ELR (cell line): ENCODE measurements at regions not wholly inside any gene's neighbourhood (a gene's known extent, or its start where the extent isn't known, plus 50 kb on each side); places are given as distances from the start of the nearest gene placed in this dataset.

ENCODE experiments used
- DNase-seq: peaks from one replicate; pipeline ENCODE4 v3.0.0-alpha.2; 2015; ENCODE audit warnings: low read depth

- no peak for DNase-seq
These were observed 99.6 kb downstream of the LURAP1L start for GRCh38 chr9:12874395-12874794.

- DNase-seq, result peak; percentile 77
These were observed 100.4 kb downstream of the LURAP1L start for GRCh38 chr9:12875191-12875590.

GRCh38 chr9:12876872-12877271 is 102.1 kb downstream of the LURAP1L start:
- no peak for DNase-seq

- no peak for DNase-seq
These were observed 103.6 kb downstream of the LURAP1L start for GRCh38 chr9:12878351-12878978.

- no peak for DNase-seq
These were observed 105.1 kb downstream of the LURAP1L start for GRCh38 chr9:12879961-12880360.

DNA sequence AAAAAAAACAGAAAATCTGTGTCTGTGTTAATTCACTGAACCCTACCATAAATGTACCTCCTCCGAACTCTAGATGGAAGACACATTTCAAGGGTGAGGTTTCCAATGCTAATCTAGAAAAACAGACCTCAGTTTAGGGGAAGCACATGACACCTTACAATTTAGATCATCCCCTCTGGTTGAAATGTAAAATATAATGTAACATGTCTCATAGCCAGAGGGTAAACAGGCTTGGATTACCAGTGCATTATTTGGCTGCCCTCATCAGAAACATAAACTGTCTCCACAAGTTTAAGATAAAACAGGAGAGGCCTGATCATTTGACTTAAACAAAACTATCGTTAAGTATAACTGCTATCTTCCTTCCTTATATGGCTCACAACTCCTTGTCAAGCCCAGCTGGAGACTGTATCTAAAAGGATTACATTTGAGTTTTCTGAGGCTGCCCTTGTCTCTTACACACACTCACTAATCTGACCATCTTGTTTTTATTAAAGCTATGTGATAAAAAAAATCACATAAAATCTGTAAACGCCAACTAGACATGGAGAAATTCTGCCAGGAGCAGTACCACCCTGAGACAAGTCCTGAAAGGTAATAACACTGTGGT is 105.7 kb downstream of the LURAP1L start:
- no peak for DNase-seq

GRCh38 chr9:12882430-12882829 is 107.6 kb downstream of the LURAP1L start:
- DNase-seq, result no peak

- peak; percentile 94 for DNase-seq
These were observed 110.0 kb downstream of the LURAP1L start for GRCh38 chr9:12884736-12885395.

- no peak for DNase-seq
These were observed 114.7 kb downstream of the LURAP1L start for GRCh38 chr9:12889402-12890106.

- DNase-seq, result no peak
These were observed 116.8 kb downstream of the LURAP1L start for GRCh38 chr9:12891588-12891987.

- DNase-seq, result no peak
These were observed 128.5 kb downstream of the LURAP1L start for GRCh38 chr9:12903316-12903715.

GRCh38 chr9:12904261-12905000 is 129.6 kb downstream of the LURAP1L start:
- no peak for DNase-seq

GRCh38 chr9:12906646-12907045 is 131.8 kb downstream of the LURAP1L start:
- DNase-seq, result no peak

GRCh38 chr9:12908895-12909294 is 134.1 kb downstream of the LURAP1L start:
- DNase-seq, result no peak

GRCh38 chr9:12915366-12915954 is 140.6 kb downstream of the LURAP1L start:
- no peak for DNase-seq

DNA sequence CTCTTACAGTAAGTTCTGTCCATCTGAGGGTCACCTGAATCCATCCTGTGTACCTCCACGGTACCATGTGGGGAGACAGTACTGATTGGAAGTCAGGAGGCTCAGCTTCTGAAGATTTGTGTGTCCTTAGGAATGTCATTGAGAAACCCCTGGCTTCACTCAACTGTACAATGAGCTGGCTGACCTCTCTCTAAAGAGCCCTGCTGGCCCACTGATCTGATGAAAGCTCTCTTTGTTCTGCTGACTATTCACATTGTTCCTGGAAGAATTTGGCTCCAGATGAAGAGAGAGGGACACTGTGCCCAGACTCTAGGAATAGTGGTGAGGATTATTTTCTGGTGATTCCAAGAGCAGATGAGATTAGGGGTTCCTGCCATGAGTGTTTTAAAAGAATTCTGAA is 141.2 kb downstream of the LURAP1L start:
- DNase-seq, result no peak

DNA sequence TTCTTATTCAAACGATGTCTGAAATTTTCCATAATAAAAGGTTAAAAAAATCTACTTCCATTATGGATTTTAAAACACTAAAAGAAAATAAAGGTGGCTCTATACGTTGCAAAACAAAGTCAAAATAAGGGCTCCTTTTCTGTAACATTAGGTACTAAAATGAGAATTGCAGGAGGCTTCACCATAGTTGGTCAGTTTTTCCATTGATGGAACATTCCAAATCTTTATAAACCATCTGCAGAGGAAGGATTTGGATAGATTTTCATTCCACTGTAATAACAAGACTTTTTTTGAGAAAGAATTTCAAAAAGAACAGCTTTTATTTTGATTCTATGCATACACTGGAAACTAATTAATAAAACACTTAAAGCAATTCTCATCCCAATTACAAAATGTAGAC is 145.6 kb downstream of the LURAP1L start:
- DNase-seq, result no peak

GRCh38 chr9:12921621-12922020 is 146.8 kb downstream of the LURAP1L start:
- DNase-seq, result no peak

GRCh38 chr9:12922224-12922866 is 147.5 kb downstream of the LURAP1L start:
- peak; percentile 4 for DNase-seq

- peak; percentile 17 for DNase-seq
These were observed 148.7 kb downstream of the LURAP1L start for GRCh38 chr9:12923468-12924009.

- DNase-seq, result peak; percentile 53
These were observed 156.1 kb downstream of the LURAP1L start for GRCh38 chr9:12930906-12931305.
